Loucy (cell line): ENCODE measurements at regions not wholly inside any gene's neighbourhood (a gene's known extent, or its start where the extent isn't known, plus 50 kb on each side); places are given as distances from the start of the nearest gene placed in this dataset.

ENCODE experiments used
- H2AFZ ChIP-seq: fragments of 200-600 bp; sonication (generic); 2 replicates; pipeline ENCODE4 v1.6.0; 2016; ENCODE audit warnings: antibody characterized with exemption, mild to moderate bottlenecking, low read length, moderate library complexity
- H3F3A ChIP-seq: fragments of 200-600 bp; 2 replicates; pipeline ENCODE4 v1.6.0; 2016; ENCODE audit warnings: antibody characterized with exemption, low read depth, mild to moderate bottlenecking
- H3K27me3 ChIP-seq: fragments of 200-600 bp; sonication (generic); 2 replicates; pipeline ENCODE4 v1.6.1; 2014; ENCODE audit warnings: low read length, mild to moderate bottlenecking; ENCODE audit not compliant: insufficient read depth, poor library complexity, severe bottlenecking
- H3K36me3 ChIP-seq: fragments of 200-600 bp; sonication (generic); 2 replicates; pipeline ENCODE4 v1.6.1; 2016; ENCODE audit warnings: low read length; ENCODE audit not compliant: insufficient read depth
- H3K4me1 ChIP-seq: fragments of 200-600 bp; sonication (generic); 2 replicates; pipeline ENCODE4 v1.5.1; 2014; ENCODE audit warnings: low read length, mild to moderate bottlenecking; ENCODE audit not compliant: insufficient read depth, poor library complexity, severe bottlenecking
- H3K4me2 ChIP-seq: fragments of 200-600 bp; sonication (generic); 2 replicates; pipeline ENCODE4 v1.6.0; 2014; ENCODE audit warnings: antibody characterized with exemption, low read length, low read depth, mild to moderate bottlenecking; ENCODE audit not compliant: poor library complexity, severe bottlenecking
- H3K4me3 ChIP-seq: fragments of 200-600 bp; sonication (generic); 2 replicates; pipeline ENCODE4 v1.5.1; 2014; ENCODE audit warnings: low read length, mild to moderate bottlenecking, mixed read lengths; ENCODE audit not compliant: poor library complexity, severe bottlenecking
- H3K79me2 ChIP-seq: fragments of 200-600 bp; sonication (generic); 2 replicates; pipeline ENCODE4 v1.6.1; 2014; ENCODE audit warnings: low read length; ENCODE audit not compliant: insufficient read depth
- H3K9ac ChIP-seq: fragments of 200-600 bp; sonication (generic); 2 replicates; pipeline ENCODE4 v1.6.0; 2014; ENCODE audit warnings: mild to moderate bottlenecking, low read depth, low read length, moderate library complexity; ENCODE audit not compliant: poor library complexity, severe bottlenecking
- H3K9me2 ChIP-seq: fragments of 200-600 bp; sonication (generic); replicated peaks from 2 replicates; pipeline ENCODE4 v1.6.1; 2016; ENCODE audit warnings: low read depth, low read length, mixed read lengths
- H3K9me3 ChIP-seq: fragments of 200-600 bp; sonication (generic); 2 replicates; pipeline ENCODE4 v1.6.1; 2014; ENCODE audit warnings: mild to moderate bottlenecking, antibody characterized with exemption, low read length, low read depth; ENCODE audit not compliant: insufficient read depth
- H4K20me1 ChIP-seq: fragments of 200-600 bp; sonication (generic); 2 replicates; pipeline ENCODE4 v1.6.0; 2014; ENCODE audit warnings: antibody characterized with exemption, low read length, mild to moderate bottlenecking; ENCODE audit not compliant: insufficient read depth, poor library complexity, severe bottlenecking
- EZH2phosphoT487 ChIP-seq: fragments of 200-600 bp; IDR thresholded peaks from 2 replicates; pipeline ENCODE4 v1.6.1; 2018; ENCODE audit warnings: antibody characterized with exemption, mild to moderate bottlenecking, moderate library complexity, borderline replicate concordance
- TF ChIP-seq, protein P1 (sequence below): fragments of 200-600 bp; sonication (generic); conservative IDR thresholded peaks from 2 replicates; pipeline ENCODE4 v1.5.1; 2014; ENCODE audit warnings: mild to moderate bottlenecking, antibody characterized with exemption, low read length

DNA sequence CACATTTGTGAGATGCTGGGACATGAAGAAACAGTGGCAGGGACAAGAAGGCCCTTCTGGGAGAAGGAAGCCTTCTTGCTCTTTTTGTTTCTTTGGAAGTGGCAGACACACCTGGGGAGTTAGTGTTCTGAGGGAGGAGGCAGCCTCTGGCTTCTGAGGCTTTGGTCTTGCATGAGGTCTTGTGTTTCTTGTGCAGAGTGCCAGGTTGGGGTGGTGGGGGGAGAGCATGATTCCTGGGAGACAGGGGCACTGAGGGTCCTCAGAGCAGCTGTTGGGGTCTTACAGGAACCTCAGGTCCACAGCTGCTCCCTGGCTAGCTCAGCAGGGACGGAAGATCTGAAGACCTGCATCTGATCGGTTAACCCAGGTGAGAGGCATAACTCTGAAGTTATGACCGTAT, 167.5 kb upstream of the ZNF536 start:
- no peaks in the 10 kb centered on the region for H3K27me3 ChIP-seq
- no peak overlapping the region for H2AFZ ChIP-seq
- H3K36me3 ChIP-seq, result no peaks in the 10 kb centered on the region
- H3F3A ChIP-seq, result no peaks in the 10 kb centered on the region
- H3K79me2 ChIP-seq, result no peaks in the 10 kb centered on the region
- H4K20me1 ChIP-seq, result no peaks in the 10 kb centered on the region
- H3K9me3 ChIP-seq, result no peaks in the 10 kb centered on the region
- H3K4me1 ChIP-seq, result no peaks in the 10 kb centered on the region
- H3K4me2 ChIP-seq, result no peak overlapping the region
- TF ChIP-seq, protein P1, sequence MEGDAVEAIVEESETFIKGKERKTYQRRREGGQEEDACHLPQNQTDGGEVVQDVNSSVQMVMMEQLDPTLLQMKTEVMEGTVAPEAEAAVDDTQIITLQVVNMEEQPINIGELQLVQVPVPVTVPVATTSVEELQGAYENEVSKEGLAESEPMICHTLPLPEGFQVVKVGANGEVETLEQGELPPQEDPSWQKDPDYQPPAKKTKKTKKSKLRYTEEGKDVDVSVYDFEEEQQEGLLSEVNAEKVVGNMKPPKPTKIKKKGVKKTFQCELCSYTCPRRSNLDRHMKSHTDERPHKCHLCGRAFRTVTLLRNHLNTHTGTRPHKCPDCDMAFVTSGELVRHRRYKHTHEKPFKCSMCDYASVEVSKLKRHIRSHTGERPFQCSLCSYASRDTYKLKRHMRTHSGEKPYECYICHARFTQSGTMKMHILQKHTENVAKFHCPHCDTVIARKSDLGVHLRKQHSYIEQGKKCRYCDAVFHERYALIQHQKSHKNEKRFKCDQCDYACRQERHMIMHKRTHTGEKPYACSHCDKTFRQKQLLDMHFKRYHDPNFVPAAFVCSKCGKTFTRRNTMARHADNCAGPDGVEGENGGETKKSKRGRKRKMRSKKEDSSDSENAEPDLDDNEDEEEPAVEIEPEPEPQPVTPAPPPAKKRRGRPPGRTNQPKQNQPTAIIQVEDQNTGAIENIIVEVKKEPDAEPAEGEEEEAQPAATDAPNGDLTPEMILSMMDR, result no peak
- no peak for TF ChIP-seq EZH2phosphoT487
- no peak overlapping the region for H3K4me3 ChIP-seq
- no peaks in the 10 kb centered on the region for H3K9me2 ChIP-seq
- H3K9ac ChIP-seq, result no peak overlapping the region

DNA sequence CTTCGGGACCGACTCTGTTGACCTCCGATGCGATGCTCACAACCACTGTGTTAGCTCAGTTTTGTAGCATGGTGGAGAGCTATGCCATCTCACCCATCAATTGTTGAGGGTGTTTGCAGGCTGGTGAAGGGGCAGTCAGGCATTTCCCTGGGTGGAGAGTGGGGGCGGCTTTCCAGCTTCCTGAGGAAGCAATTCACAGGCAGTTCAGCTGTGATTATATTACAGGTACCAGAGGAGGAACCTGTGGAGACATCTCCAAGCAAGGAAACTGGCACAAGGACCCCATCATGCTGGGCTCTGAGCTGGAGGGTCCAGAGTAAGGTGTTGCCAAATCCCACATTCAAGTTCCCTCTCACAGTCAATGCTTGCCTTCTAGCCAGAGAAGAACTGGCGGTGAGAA, 166.0 kb upstream of the ZNF536 start:
- Histone ChIP-seq H3K27me3 (no peaks in the 10 kb centered on the region), H3K36me3 (no peaks in the 10 kb centered on the region)
- no peak for TF ChIP-seq EZH2phosphoT487
- TF ChIP-seq, protein P1, result no peak

DNA sequence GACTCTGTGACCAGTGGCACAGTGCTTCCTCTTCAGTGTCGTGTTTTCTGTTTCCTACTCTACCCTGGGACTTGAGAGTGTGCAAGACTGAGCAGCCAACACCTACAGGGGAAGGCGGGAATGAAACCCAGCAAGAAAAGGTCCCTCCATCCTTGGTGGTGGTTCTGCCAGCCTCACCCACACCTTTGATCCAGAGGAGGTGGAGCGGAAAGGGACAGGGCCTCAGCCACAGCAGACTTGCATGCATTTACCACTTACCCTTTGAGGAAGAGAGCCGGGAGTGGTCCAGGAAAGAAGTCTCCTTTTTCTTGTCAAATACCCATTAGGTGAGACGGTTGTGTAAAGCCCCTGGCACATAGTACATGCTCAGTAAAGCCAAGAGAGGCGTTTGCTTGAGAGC, 164.8 kb upstream of the ZNF536 start:
- Histone ChIP-seq H3K9me2 (no peaks in the 10 kb centered on the region), H4K20me1 (no peaks in the 10 kb centered on the region), H3K9me3 (no peaks in the 10 kb centered on the region), H3F3A (no peaks in the 10 kb centered on the region), H3K79me2 (no peaks in the 10 kb centered on the region), H3K9ac (no peak overlapping the region), H2AFZ (no peak overlapping the region), H3K27me3 (no peaks in the 10 kb centered on the region), H3K4me3 (no peak overlapping the region), H3K4me2 (no peak overlapping the region), H3K4me1 (no peaks in the 10 kb centered on the region), H3K36me3 (no peaks in the 10 kb centered on the region)
- TF ChIP-seq EZH2phosphoT487, result no peak
- TF ChIP-seq, protein P1, result no peak

More for the DNA sequence above, 166.0 kb upstream of the ZNF536 start:
- Histone ChIP-seq H3K9me2 (no peaks in the 10 kb centered on the region), H3K9ac (no peak overlapping the region), H3K4me2 (no peak overlapping the region), H3K4me3 (no peak overlapping the region), H2AFZ (no peak overlapping the region), H3F3A (no peaks in the 10 kb centered on the region), H3K79me2 (no peaks in the 10 kb centered on the region), H3K4me1 (no peaks in the 10 kb centered on the region), H3K9me3 (no peaks in the 10 kb centered on the region), H4K20me1 (no peaks in the 10 kb centered on the region)
